Osteoblast (primary cell): ENCODE measurements at regions not wholly inside any gene's neighbourhood (a gene's known extent, or its start where the extent isn't known, plus 50 kb on each side); places are given as distances from the start of the nearest gene placed in this dataset.

Experiments used
- DNase-seq: peaks from one replicate; pipeline ENCODE4 v3.0.0; 2011; ENCODE audit warnings: low spot score, mixed read lengths; ENCODE audit not compliant: insufficient read length; ENCODE audit errors: missing footprints
- H2AFZ ChIP-seq: 2 replicates; pipeline ENCODE4 v1.6.0; 2011; ENCODE audit warnings: mild to moderate bottlenecking, low read length
- H3K27ac ChIP-seq: 2 replicates; pipeline ENCODE4 v1.5.1; 2011; ENCODE audit warnings: mild to moderate bottlenecking, low read depth, low read length, moderate library complexity
- H3K27me3 ChIP-seq: 2 replicates; pipeline ENCODE4 v1.6.0; 2012; ENCODE audit warnings: mild to moderate bottlenecking, control low read depth, inconsistent platforms, low read length, moderate library complexity; ENCODE audit not compliant: insufficient read depth
- H3K36me3 ChIP-seq: 2 replicates; pipeline ENCODE4 v1.5.1; 2011; ENCODE audit warnings: mild to moderate bottlenecking, low read length, control low read depth, moderate library complexity; ENCODE audit not compliant: insufficient read depth
- H3K4me1 ChIP-seq: 2 replicates; pipeline ENCODE4 v1.5.1; 2011; ENCODE audit warnings: mild to moderate bottlenecking, low read length, control low read depth, moderate library complexity; ENCODE audit not compliant: insufficient read depth
- H3K4me2 ChIP-seq: 2 replicates; pipeline ENCODE4 v1.6.0; 2011; ENCODE audit warnings: mild to moderate bottlenecking, low read length; ENCODE audit not compliant: insufficient read depth
- H3K4me3 ChIP-seq: fragments of 200-600 bp; sonication (generic); 3 replicates; pipeline ENCODE4 v1.5.1; 2012; ENCODE audit warnings: mild to moderate bottlenecking, low read length, inconsistent platforms; ENCODE audit not compliant: insufficient read depth
- H3K79me2 ChIP-seq: 2 replicates; pipeline ENCODE4 v1.6.0; 2012; ENCODE audit warnings: mild to moderate bottlenecking, low read length, control low read depth, inconsistent platforms; ENCODE audit not compliant: insufficient read depth
- H3K9me3 ChIP-seq: 2 replicates; pipeline ENCODE4 v1.5.1; 2011; ENCODE audit warnings: low read depth, low read length, control low read depth
- H4K20me1 ChIP-seq: 2 replicates; pipeline ENCODE4 v1.6.0; 2012; ENCODE audit warnings: mild to moderate bottlenecking, low read length, control low read depth; ENCODE audit not compliant: insufficient read depth
- CTCF ChIP-seq: IDR thresholded peaks from 2 replicates; pipeline ENCODE4 v1.5.1; 2011; ENCODE audit warnings: mild to moderate bottlenecking, low read depth, low read length, moderate library complexity; ENCODE audit errors: extremely low read depth

- H3K4me1 ChIP-seq, result no peaks in the 10 kb centered on the region
- no peak for TF ChIP-seq CTCF
- H2AFZ ChIP-seq, result no peak overlapping the region
- H3K36me3 ChIP-seq, result no peaks in the 10 kb centered on the region
- no peak for DNase-seq
- H3K4me3 ChIP-seq, result no peak overlapping the region
- no peak overlapping the region for H3K4me2 ChIP-seq
- H3K9me3 ChIP-seq, result no peaks in the 10 kb centered on the region
- no peaks in the 10 kb centered on the region for H3K79me2 ChIP-seq
- no peak overlapping the region for H3K27ac ChIP-seq
- H3K27me3 ChIP-seq, result no peaks in the 10 kb centered on the region
- no peaks in the 10 kb centered on the region for H4K20me1 ChIP-seq
Measured at GRCh38 chr12:105503619-105504018, 173.1 kb downstream of the C12orf75 start.

- H3K4me1 ChIP-seq, result no peaks in the 10 kb centered on the region
- no peaks in the 10 kb centered on the region for H3K9me3 ChIP-seq
- DNase-seq, result no peak
- H3K79me2 ChIP-seq, result no peaks in the 10 kb centered on the region
- no peak overlapping the region for H3K4me2 ChIP-seq
- no peaks in the 10 kb centered on the region for H4K20me1 ChIP-seq
- no peak for TF ChIP-seq CTCF
- H3K4me3 ChIP-seq, result no peak overlapping the region
- no peak overlapping the region for H2AFZ ChIP-seq
- no peak overlapping the region for H3K27ac ChIP-seq
- H3K36me3 ChIP-seq, result no peaks in the 10 kb centered on the region
- no peaks in the 10 kb centered on the region for H3K27me3 ChIP-seq
Measured at GRCh38 chr12:105504286-105504685, 173.8 kb downstream of the C12orf75 start.

- no peaks in the 10 kb centered on the region for H3K27me3 ChIP-seq
- no peak overlapping the region for H3K27ac ChIP-seq
- H2AFZ ChIP-seq, result no peak overlapping the region
- DNase-seq, result no peak
- no peak for TF ChIP-seq CTCF
- H3K4me3 ChIP-seq, result no peak overlapping the region
- H3K36me3 ChIP-seq, result no peaks in the 10 kb centered on the region
- H3K4me1 ChIP-seq, result no peaks in the 10 kb centered on the region
- no peaks in the 10 kb centered on the region for H3K9me3 ChIP-seq
- no peaks in the 10 kb centered on the region for H3K79me2 ChIP-seq
- H4K20me1 ChIP-seq, result no peaks in the 10 kb centered on the region
- H3K4me2 ChIP-seq, result no peak overlapping the region
Measured at GRCh38 chr12:105506678-105507310, 176.3 kb downstream of the C12orf75 start.

- peak; percentile 35 for DNase-seq
- Histone ChIP-seq H3K4me3 (no peak overlapping the region), H3K9me3 (no peaks in the 10 kb centered on the region), H3K27me3 (no peaks in the 10 kb centered on the region), H3K36me3 (no peaks in the 10 kb centered on the region), H3K79me2 (no peaks in the 10 kb centered on the region), H3K27ac (no peak overlapping the region), H4K20me1 (no peaks in the 10 kb centered on the region), H3K4me1 (no peaks in the 10 kb centered on the region), H3K4me2 (no peak overlapping the region), H2AFZ (no peak overlapping the region)
- no peak for TF ChIP-seq CTCF
Measured at GRCh38 chr12:105507311-105508038, 177.0 kb downstream of the C12orf75 start.
